IPS DF 4.7 (cell line): ENCODE measurements at regions not wholly inside any gene's neighbourhood (a gene's known extent, or its start where the extent isn't known, plus 50 kb on each side); places are given as distances from the start of the nearest gene placed in this dataset.

Experiments used
- DNase-seq: peaks from one replicate; pipeline ENCODE4 v3.0.0-alpha.2; 2013; ENCODE audit warnings: low spot score; ENCODE audit errors: extremely low read depth

- DNase-seq = no peak
Observed at GRCh38 chr15:79373113-79373512, 59.0 kb upstream of the MINAR1 start.

GRCh38 chr15:79373728-79374127 lies 58.4 kb upstream of the MINAR1 start:
- DNase-seq = no peak

- no peak for DNase-seq
Observed at GRCh38 chr15:79376383-79376782, 55.8 kb upstream of the MINAR1 start.

GRCh38 chr15:79378394-79379109 lies 53.6 kb upstream of the MINAR1 start:
- no peak for DNase-seq

GRCh38 chr15:79380755-79381497 lies 51.2 kb upstream of the MINAR1 start:
- DNase-seq = peak; percentile 46

GRCh38 chr15:79381593-79381992 lies 50.5 kb upstream of the MINAR1 start:
- DNase-seq = no peak
